Endothelial cell of umbilical vein (primary cell): ENCODE measurements at regions not wholly inside any gene's neighbourhood (a gene's known extent, or its start where the extent isn't known, plus 50 kb on each side); places are given as distances from the start of the nearest gene placed in this dataset.

ENCODE experiments used
- BruUV-seq: library from RNA; stranded (reverse); fragments of 400-500 nt; replicated peaks from 2 replicates; lab custom pipeline; 2021; lab: Mats Ljungman, UMichigan
- CTCF ChIA-PET: fragments of 300-600, 350-600 bp; sonication (Branson Sonifier 250); formaldehyde crosslinking; loops from one replicate; lab custom pipeline; 2021; ENCODE audit warnings: antibody characterized with exemption, inconsistent platforms; lab: Charles Lee
- POLR2A ChIA-PET: fragments of 300-600, 350-600 bp; sonication (Branson Sonifier 250); formaldehyde crosslinking; loops from one replicate; lab custom pipeline; 2021; ENCODE audit warnings: antibody characterized with exemption, inconsistent platforms; lab: Charles Lee
- DNase-seq: peaks from one replicate; pipeline ENCODE4 v3.0.0-alpha.2; 2011; ENCODE audit warnings: low read depth, low spot score
- FAIRE-seq: peaks from 2 replicates; lab custom pipeline; 2011; peaks lifted over from hg19 to GRCh38; lab: Jason Lieb, UNC
- H2AFZ ChIP-seq: 2 replicates; pipeline ENCODE4 v1.6.0; 2012; ENCODE audit warnings: low read depth, low read length, control low read depth, inconsistent platforms
- H3K27ac ChIP-seq: 2 replicates; pipeline ENCODE4 v1.5.1; 2011; ENCODE audit warnings: low read depth, mild to moderate bottlenecking, control low read depth, low read length, moderate library complexity; ENCODE audit not compliant: insufficient read depth
- H3K27me3 ChIP-seq, 2 experiments: 2 replicates each; pipeline versions ENCODE4 v1.6.0 to v1.6.1; 2011; ENCODE audit warnings: low read length in 2 of 2, mixed read lengths in 1 of 2; ENCODE audit not compliant: control insufficient read depth in 2 of 2, insufficient read depth in 2 of 2
- H3K36me3 ChIP-seq, 2 experiments: 2 replicates in 1 of 2; 3 replicates in 1 of 2; pipeline ENCODE4 v1.5.1; 2011; ENCODE audit warnings: low read length in 2 of 2, mild to moderate bottlenecking in 1 of 2, moderate library complexity in 1 of 2; ENCODE audit not compliant: control insufficient read depth in 2 of 2, insufficient read depth in 2 of 2; ENCODE audit errors: extremely low read depth in 1 of 2
- H3K4me1 ChIP-seq: 3 replicates; pipeline ENCODE4 v1.5.1; 2011; ENCODE audit warnings: mild to moderate bottlenecking, low read length; ENCODE audit not compliant: control insufficient read depth, insufficient read depth; ENCODE audit errors: extremely low read depth
- H3K4me2 ChIP-seq: 2 replicates; pipeline ENCODE4 v1.6.1; 2011; ENCODE audit warnings: low read length, control low read depth, mixed read lengths; ENCODE audit not compliant: insufficient read depth
- H3K4me3 ChIP-seq, 3 experiments: fragments of 200-600 bp in 1 of 3; sonication (generic), shearing (Covaris generic) in 1 of 3; replicated peaks in 1 of 3; 2 replicates each; pipeline ENCODE4 v1.5.1; 2011 to 2016; ENCODE audit warnings: control low read depth in 3 of 3, low read length in 3 of 3, mild to moderate bottlenecking in 2 of 3, inconsistent platforms in 1 of 3, low read depth in 1 of 3, moderate library complexity in 1 of 3; ENCODE audit not compliant: insufficient read depth in 1 of 3
- H3K79me2 ChIP-seq: 2 replicates; pipeline ENCODE4 v1.6.0; 2012; ENCODE audit warnings: low read length, inconsistent platforms; ENCODE audit not compliant: control insufficient read depth, insufficient read depth
- H3K9ac ChIP-seq: replicated peaks from 2 replicates; pipeline ENCODE3; 2011; ENCODE audit warnings: low read length, control low read depth; ENCODE audit not compliant: insufficient read depth; ENCODE audit errors: extremely low read depth
- H3K9me1 ChIP-seq: replicated peaks from 3 replicates; pipeline ENCODE4 v1.6.0; 2011; ENCODE audit warnings: mild to moderate bottlenecking, low read length; ENCODE audit not compliant: control insufficient read depth, insufficient read depth; ENCODE audit errors: extremely low read depth
- H3K9me3 ChIP-seq: replicated peaks from 2 replicates; pipeline ENCODE4 v1.5.1; 2012; ENCODE audit warnings: low read length, inconsistent platforms; ENCODE audit not compliant: control insufficient read depth, insufficient read depth
- H4K20me1 ChIP-seq: replicated peaks from 2 replicates; pipeline ENCODE3; 2011; ENCODE audit warnings: mild to moderate bottlenecking, low read length; ENCODE audit not compliant: control insufficient read depth, insufficient read depth; ENCODE audit errors: extremely low read depth
- FOS ChIP-seq: IDR thresholded peaks from 2 replicates; pipeline ENCODE4 v1.6.1; 2011; ENCODE audit warnings: mild to moderate bottlenecking, low read length, moderate library complexity, borderline replicate concordance; ENCODE audit not compliant: insufficient read depth
- GATA2 ChIP-seq: IDR thresholded peaks from 2 replicates; pipeline ENCODE4 v1.7.0; 2011; ENCODE audit warnings: low read depth, mild to moderate bottlenecking, moderate library complexity, mixed read lengths, low read length; ENCODE audit not compliant: insufficient read length, insufficient read depth
- JUN ChIP-seq: IDR thresholded peaks from 2 replicates; pipeline ENCODE4 v1.6.1; 2011; ENCODE audit warnings: borderline replicate concordance, low read depth; ENCODE audit not compliant: insufficient read length, insufficient read depth
- POLR2AphosphoS5 ChIP-seq: IDR thresholded peaks from 2 replicates; pipeline ENCODE4 v1.6.1; 2012; ENCODE audit warnings: low read depth, mild to moderate bottlenecking, control low read depth, low read length, moderate library complexity; ENCODE audit not compliant: insufficient read depth
- dilution Hi-C: fragments of 300-500 bp; cut with MboI; formaldehyde crosslinking; loops from one replicate; pipeline ENCODE4 v1.15.0; 2019; ENCODE audit warnings: low sequenced_read_pairs; ENCODE audit not compliant: extremely low pct_ligation_motif_present
- intact Hi-C: fragments of 100-400 bp; cut with micrococcal nuclease; formaldehyde crosslinking; loops from one replicate; pipeline ENCODE4 v1.10.0; 2022
- TF ChIP-seq, protein P1 (sequence below): IDR thresholded peaks from 2 replicates; pipeline ENCODE4 v1.6.1; 2011; ENCODE audit not compliant: insufficient read depth, insufficient read length
- TF ChIP-seq, protein P2 (sequence below), 2 donors: IDR thresholded peaks; 1 replicate in 1 of 2; 2 replicates in 1 of 2; pipeline ENCODE4 v1.5.1; 2011; ENCODE audit warnings: low read length in 2 of 2, mild to moderate bottlenecking in 2 of 2, moderate library complexity in 2 of 2, control low read depth in 1 of 2, inconsistent platforms in 1 of 2, low read depth in 1 of 2; ENCODE audit not compliant: insufficient read depth in 1 of 2; ENCODE audit errors: extremely low read depth in 1 of 2

DNA sequence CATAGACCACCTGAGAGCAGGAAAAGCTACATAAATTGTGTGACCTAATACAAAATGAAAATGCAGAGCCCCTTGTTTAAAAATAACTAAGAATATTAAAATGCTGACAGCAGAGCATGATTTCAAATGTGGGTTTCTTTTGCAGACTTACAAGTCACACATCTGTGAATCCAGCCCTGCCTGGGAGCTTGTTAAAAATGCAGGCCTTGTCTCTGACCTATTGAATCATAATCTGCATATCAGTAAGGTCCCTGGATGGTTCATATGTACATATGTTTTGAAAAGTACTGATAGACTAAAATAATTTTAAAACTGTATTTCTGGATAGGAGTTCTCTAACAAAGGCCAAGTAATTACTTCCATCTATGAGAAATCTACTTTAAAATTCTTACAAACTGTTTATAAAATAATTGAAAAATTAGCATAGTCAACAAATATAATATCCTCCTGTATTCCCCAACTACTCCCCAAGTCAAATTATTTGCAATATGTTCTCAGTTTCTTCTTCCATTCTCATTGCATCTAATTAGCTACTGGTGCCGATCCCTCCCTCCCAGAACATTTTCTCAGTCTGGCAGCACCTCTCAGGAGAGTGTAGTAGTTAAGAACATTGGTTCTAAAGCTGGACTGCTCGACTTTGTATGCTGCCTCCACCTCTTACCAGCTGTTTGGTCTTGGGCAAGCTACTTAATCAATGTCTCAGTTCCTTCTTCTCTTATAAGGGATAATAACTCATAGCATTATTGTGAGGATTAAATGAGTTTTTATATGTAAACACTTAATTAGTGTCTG, 1040.4 kb upstream of the CDH2 start:
- Histone ChIP-seq H3K79me2 (no peaks in the 10 kb centered on the region), H3K9ac (no peak overlapping the region), H3K9me1 (no peaks in the 10 kb centered on the region), H3K27me3 (no peaks in the 10 kb centered on the region), H3K36me3 (no peaks in the 10 kb centered on the region), H3K4me2 (no peak overlapping the region), H2AFZ (no peak overlapping the region), H3K27ac (no peak overlapping the region), H3K9me3 (no peaks in the 10 kb centered on the region), H3K4me1 (no peaks in the 10 kb centered on the region), H4K20me1 (no peaks in the 10 kb centered on the region), H3K4me3 (no peak overlapping the region)
- no peak for DNase-seq
- dilution Hi-C loops = no loop called here
- POLR2A ChIA-PET = no interaction called here
- intact Hi-C loops = no loop called here
- CTCF ChIA-PET = interaction anchor here (1.0 kb wide), 1 partner anchor 36 kb away, joined by 3 read pairs; no protein-coding TSS in a partner anchor
- BruUV-seq = no TSS peak
- no peak for FAIRE-seq
- TF ChIP-seq POLR2AphosphoS5 (no peak), GATA2 (no peak), JUN (no peak), FOS (no peak)
- TF ChIP-seq, protein P1, sequence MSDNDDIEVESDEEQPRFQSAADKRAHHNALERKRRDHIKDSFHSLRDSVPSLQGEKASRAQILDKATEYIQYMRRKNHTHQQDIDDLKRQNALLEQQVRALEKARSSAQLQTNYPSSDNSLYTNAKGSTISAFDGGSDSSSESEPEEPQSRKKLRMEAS = no peak

DNA sequence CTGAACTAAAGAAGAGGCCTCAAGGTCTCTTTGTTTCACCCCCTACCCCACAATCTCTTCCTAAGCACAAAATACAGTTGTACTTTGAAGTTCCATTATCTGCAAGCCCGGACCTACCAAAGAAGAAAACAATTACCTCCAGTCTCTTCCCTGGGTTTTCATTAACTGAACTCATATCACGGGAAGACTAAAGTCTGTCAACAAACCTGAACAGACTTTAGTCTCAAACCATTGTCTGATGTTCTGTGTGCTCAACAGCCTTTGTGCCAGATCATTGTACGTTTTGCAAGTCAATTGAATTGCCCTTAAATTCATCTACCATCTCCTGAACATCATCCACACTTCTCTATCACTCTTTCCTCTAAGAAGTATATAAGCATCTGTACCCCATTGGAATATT, 1021.9 kb upstream of the CDH2 start:
- TF ChIP-seq, protein P2, sequence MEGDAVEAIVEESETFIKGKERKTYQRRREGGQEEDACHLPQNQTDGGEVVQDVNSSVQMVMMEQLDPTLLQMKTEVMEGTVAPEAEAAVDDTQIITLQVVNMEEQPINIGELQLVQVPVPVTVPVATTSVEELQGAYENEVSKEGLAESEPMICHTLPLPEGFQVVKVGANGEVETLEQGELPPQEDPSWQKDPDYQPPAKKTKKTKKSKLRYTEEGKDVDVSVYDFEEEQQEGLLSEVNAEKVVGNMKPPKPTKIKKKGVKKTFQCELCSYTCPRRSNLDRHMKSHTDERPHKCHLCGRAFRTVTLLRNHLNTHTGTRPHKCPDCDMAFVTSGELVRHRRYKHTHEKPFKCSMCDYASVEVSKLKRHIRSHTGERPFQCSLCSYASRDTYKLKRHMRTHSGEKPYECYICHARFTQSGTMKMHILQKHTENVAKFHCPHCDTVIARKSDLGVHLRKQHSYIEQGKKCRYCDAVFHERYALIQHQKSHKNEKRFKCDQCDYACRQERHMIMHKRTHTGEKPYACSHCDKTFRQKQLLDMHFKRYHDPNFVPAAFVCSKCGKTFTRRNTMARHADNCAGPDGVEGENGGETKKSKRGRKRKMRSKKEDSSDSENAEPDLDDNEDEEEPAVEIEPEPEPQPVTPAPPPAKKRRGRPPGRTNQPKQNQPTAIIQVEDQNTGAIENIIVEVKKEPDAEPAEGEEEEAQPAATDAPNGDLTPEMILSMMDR (IDR thresholded peaks at IDR 0.05; ENCODE audit: extremely low read depth in 1 of 2, insufficient read depth in 1 of 2, low read depth in 1 of 2, low read length in 2 of 2) = no peak

More for the DNA sequence above, 1021.9 kb upstream of the CDH2 start:
- no peaks in the 10 kb centered on the region for H3K9me3 ChIP-seq
- H3K27ac ChIP-seq = no peak overlapping the region
- ChIA-PET POLR2A (no interaction called here), CTCF (no interaction called here)
- no peaks in the 10 kb centered on the region for H4K20me1 ChIP-seq
- no TSS peak for BruUV-seq
- H3K4me3 ChIP-seq = no peak overlapping the region
- no peaks in the 10 kb centered on the region for H3K27me3 ChIP-seq
- H3K4me2 ChIP-seq = no peak overlapping the region
- DNase-seq (no peak), FAIRE-seq (no peak)
- H3K9ac ChIP-seq = no peak overlapping the region
- no peaks in the 10 kb centered on the region for H3K36me3 ChIP-seq
- no peaks in the 10 kb centered on the region for H3K79me2 ChIP-seq
- dilution Hi-C loops (no loop called here), intact Hi-C loops (no loop called here)
- H3K4me1 ChIP-seq = no peaks in the 10 kb centered on the region
- no peaks in the 10 kb centered on the region for H3K9me1 ChIP-seq
- no peak overlapping the region for H2AFZ ChIP-seq
